ENCODE measurements at regions not wholly inside any gene's neighbourhood (a gene's known extent, or its start where the extent isn't known, plus 50 kb on each side); places are given as distances from the start of the nearest gene placed in this dataset.

- Mint-ChIP-seq H3K27ac (no peak overlapping the region), H3K27me3 (no peaks in the 10 kb centered on the region), H3K4me3 (no peak overlapping the region), H3K9me3 (peaks cover 0 to 4% of the 10 kb centered on the region in 2 donors), H3K4me1 (no peaks in the 10 kb centered on the region)
- no peak for DNase-seq
- no peak for ATAC-seq
Observed at GRCh38 chr5:3320317-3320875, 275.2 kb upstream of the IRX1 start.

GRCh38 chr5:3317051-3317795 is 278.4 kb upstream of the IRX1 start:
- no peaks in the 10 kb centered on the region for H3K27me3 Mint-ChIP-seq
- H3K4me1 Mint-ChIP-seq = no peaks in the 10 kb centered on the region
- peaks cover 0 to 16% of the 10 kb centered on the region in 2 donors for H3K9me3 Mint-ChIP-seq
- H3K27ac Mint-ChIP-seq = no peak overlapping the region
- DNase-seq (no peak), ATAC-seq (no peak)
- H3K4me3 Mint-ChIP-seq = no peak overlapping the region

GRCh38 chr5:3313569-3313968 is 282.1 kb upstream of the IRX1 start:
- Mint-ChIP-seq H3K27ac (no peak overlapping the region), H3K4me3 (no peak overlapping the region), H3K27me3 (no peaks in the 10 kb centered on the region), H3K9me3 (peaks cover 0 to 32% of the 10 kb centered on the region in 2 donors), H3K4me1 (no peaks in the 10 kb centered on the region)
- DNase-seq = no peak
- ATAC-seq = no peak

- H3K4me3 Mint-ChIP-seq = no peak overlapping the region
- DNase-seq (no peak), ATAC-seq (no peak)
- H3K27me3 Mint-ChIP-seq = no peaks in the 10 kb centered on the region
- H3K9me3 Mint-ChIP-seq = peaks cover 0 to 32% of the 10 kb centered on the region in 2 donors
- no peaks in the 10 kb centered on the region for H3K4me1 Mint-ChIP-seq
- no peak overlapping the region for H3K27ac Mint-ChIP-seq
Observed at GRCh38 chr5:3312299-3312698, 283.3 kb upstream of the IRX1 start.

GRCh38 chr5:3311433-3311832 is 284.2 kb upstream of the IRX1 start:
- DNase-seq (no peak), ATAC-seq (no peak)
- no peak overlapping the region for H3K4me3 Mint-ChIP-seq
- H3K4me1 Mint-ChIP-seq = no peaks in the 10 kb centered on the region
- no peak overlapping the region for H3K27ac Mint-ChIP-seq
- peaks cover 0 to 32% of the 10 kb centered on the region in 2 donors for H3K9me3 Mint-ChIP-seq
- H3K27me3 Mint-ChIP-seq = no peaks in the 10 kb centered on the region

GRCh38 chr5:3310541-3311261 is 284.9 kb upstream of the IRX1 start:
- Mint-ChIP-seq H3K27ac (no peak overlapping the region), H3K9me3 (peaks cover 0 to 31% of the 10 kb centered on the region in 2 donors), H3K27me3 (no peaks in the 10 kb centered on the region), H3K4me3 (no peak overlapping the region), H3K4me1 (no peaks in the 10 kb centered on the region)
- no peak for DNase-seq
- ATAC-seq = no peak

GRCh38 chr5:3309538-3309937 is 286.1 kb upstream of the IRX1 start:
- Mint-ChIP-seq H3K4me3 (no peak overlapping the region), H3K4me1 (no peaks in the 10 kb centered on the region), H3K27ac (no peak overlapping the region), H3K9me3 (peaks cover 5 to 24% of the 10 kb centered on the region in 2 donors), H3K27me3 (peaks cover 7% of the 10 kb centered on the region)
- no peak for DNase-seq
- ATAC-seq = no peak

GRCh38 chr5:3307982-3308621 is 287.5 kb upstream of the IRX1 start:
- H3K4me1 Mint-ChIP-seq = no peaks in the 10 kb centered on the region
- no peak for ATAC-seq
- H3K27ac Mint-ChIP-seq = no peak overlapping the region
- H3K27me3 Mint-ChIP-seq = peaks cover 7% of the 10 kb centered on the region
- no peak for DNase-seq
- peaks cover 5 to 24% of the 10 kb centered on the region in 2 donors for H3K9me3 Mint-ChIP-seq
- H3K4me3 Mint-ChIP-seq = no peak overlapping the region

GRCh38 chr5:3305432-3305831 is 290.2 kb upstream of the IRX1 start:
- H3K4me3 Mint-ChIP-seq = no peak overlapping the region
- H3K4me1 Mint-ChIP-seq = no peaks in the 10 kb centered on the region
- H3K27me3 Mint-ChIP-seq = peaks cover 20% of the 10 kb centered on the region
- H3K9me3 Mint-ChIP-seq = peaks cover 5 to 7% of the 10 kb centered on the region in 2 donors
- no peak for ATAC-seq
- H3K27ac Mint-ChIP-seq = no peak overlapping the region
- no peak for DNase-seq

GRCh38 chr5:3304346-3304745 is 291.3 kb upstream of the IRX1 start:
- no peak overlapping the region for H3K27ac Mint-ChIP-seq
- peaks cover 4 to 5% of the 10 kb centered on the region in 2 donors for H3K9me3 Mint-ChIP-seq
- no peak overlapping the region for H3K4me3 Mint-ChIP-seq
- ATAC-seq (no peak), DNase-seq (no peak)
- no peaks in the 10 kb centered on the region for H3K4me1 Mint-ChIP-seq
- peaks cover 20% of the 10 kb centered on the region for H3K27me3 Mint-ChIP-seq

- Mint-ChIP-seq H3K9me3 (peaks cover 4 to 5% of the 10 kb centered on the region in 2 donors), H3K4me3 (no peak overlapping the region), H3K27ac (no peak overlapping the region), H3K27me3 (peaks cover 25% of the 10 kb centered on the region), H3K4me1 (no peaks in the 10 kb centered on the region)
- ATAC-seq (no peak), DNase-seq (no peak)
Observed at GRCh38 chr5:3303777-3304176, 291.9 kb upstream of the IRX1 start.

GRCh38 chr5:3302228-3302627 is 293.4 kb upstream of the IRX1 start:
- DNase-seq (no peak), ATAC-seq (no peak)
- no peak overlapping the region for H3K4me3 Mint-ChIP-seq
- H3K27ac Mint-ChIP-seq = no peak overlapping the region
- peaks cover 28% of the 10 kb centered on the region for H3K27me3 Mint-ChIP-seq
- no peaks in the 10 kb centered on the region for H3K4me1 Mint-ChIP-seq
- H3K9me3 Mint-ChIP-seq = peaks cover 5 to 7% of the 10 kb centered on the region in 2 donors

GRCh38 chr5:3301306-3301705 is 294.3 kb upstream of the IRX1 start:
- Mint-ChIP-seq H3K27me3 (peaks cover 28% of the 10 kb centered on the region), H3K4me1 (no peaks in the 10 kb centered on the region), H3K27ac (peak overlapping the region in 1 of 2 donors; percentile 78), H3K9me3 (peaks cover 5 to 7% of the 10 kb centered on the region in 2 donors), H3K4me3 (no peak overlapping the region)
- ATAC-seq (no peak), DNase-seq (no peak)

GRCh38 chr5:3300726-3301125 is 294.9 kb upstream of the IRX1 start:
- no peaks in the 10 kb centered on the region for H3K4me1 Mint-ChIP-seq
- ATAC-seq = no peak

GRCh38 chr5:3299441-3299840 is 296.2 kb upstream of the IRX1 start:
- DNase-seq = no peak
- Mint-ChIP-seq H3K9me3 (peaks cover 0 to 20% of the 10 kb centered on the region in 2 donors), H3K27ac (no peak overlapping the region)

More at GRCh38 chr5:3300726-3301125, 294.9 kb upstream of the IRX1 start:
- Mint-ChIP-seq H3K27ac (no peak overlapping the region), H3K9me3 (peaks cover 5 to 10% of the 10 kb centered on the region in 2 donors), H3K4me3 (no peak overlapping the region), H3K27me3 (peaks cover 28% of the 10 kb centered on the region)
- no peak for DNase-seq

GRCh38 chr5:3297853-3298252 is 297.8 kb upstream of the IRX1 start:
- no peak for ATAC-seq
- no peak for DNase-seq
- Mint-ChIP-seq H3K27ac (no peak overlapping the region), H3K4me1 (no peaks in the 10 kb centered on the region), H3K27me3 (peaks cover 21% of the 10 kb centered on the region), H3K9me3 (peaks cover 0 to 20% of the 10 kb centered on the region in 2 donors), H3K4me3 (no peak overlapping the region)

More at GRCh38 chr5:3299441-3299840, 296.2 kb upstream of the IRX1 start:
- H3K4me3 Mint-ChIP-seq = no peak overlapping the region
- no peak for ATAC-seq
- peaks cover 21% of the 10 kb centered on the region for H3K27me3 Mint-ChIP-seq
- H3K4me1 Mint-ChIP-seq = no peaks in the 10 kb centered on the region

Measured in stimulated activated naive CD8-positive, alpha-beta T cell treated with anti-CD3 and anti-CD28 coated beads, Interleukin-15, amount 100 ng/mL, for 72 hours (primary cell).